ENCODE measurements at regions not wholly inside any gene's neighbourhood (a gene's known extent, or its start where the extent isn't known, plus 50 kb on each side); places are given as distances from the start of the nearest gene placed in this dataset.

GRCh38 chr15:98397419-98397818 is 250.9 kb upstream of the IGF1R start:
- Histone ChIP-seq H3K9me3 (no peaks in the 10 kb centered on the region), H3K4me3 (no peak overlapping the region), H3K36me3 (no peaks in the 10 kb centered on the region), H3K27me3 (peaks cover 28% of the 10 kb centered on the region), H3K4me1 (no peaks in the 10 kb centered on the region), H3K27ac (no peak overlapping the region)
- DNase-seq (ENCODE audit: low spot score in 2 of 2): no peak
- 60% methylated on average over 8 of the region's 8 CpGs for WGBS
- no peak for TF ChIP-seq EP300 (IDR thresholded peaks at IDR 0.05)
- TF ChIP-seq POLR2A (IDR thresholded peaks at IDR 0.05): no peak
- no peak for TF ChIP-seq CTCF (IDR thresholded peaks at IDR 0.05)
- no peak for TF ChIP-seq POLR2AphosphoS5 (IDR thresholded peaks at IDR 0.05)

- no peaks in the 10 kb centered on the region for H3K9me3 ChIP-seq
- TF ChIP-seq POLR2AphosphoS5 (IDR thresholded peaks at IDR 0.05) (no peak), EP300 (IDR thresholded peaks at IDR 0.05) (no peak), CTCF (IDR thresholded peaks at IDR 0.05) (no peak), POLR2A (IDR thresholded peaks at IDR 0.05) (no peak)
- peak in 1 of 2 donors; percentile 45 for DNase-seq (ENCODE audit: low spot score in 2 of 2)
- 87% methylated on average over 4 of the region's 4 CpGs for WGBS
- H3K36me3 ChIP-seq: no peaks in the 10 kb centered on the region
- H3K27ac ChIP-seq: no peak overlapping the region
- peaks cover 24% of the 10 kb centered on the region for H3K27me3 ChIP-seq
- H3K4me1 ChIP-seq: no peaks in the 10 kb centered on the region
- H3K4me3 ChIP-seq: no peak overlapping the region
Observed at GRCh38 chr15:98398056-98398455, 250.3 kb upstream of the IGF1R start.

DNA sequence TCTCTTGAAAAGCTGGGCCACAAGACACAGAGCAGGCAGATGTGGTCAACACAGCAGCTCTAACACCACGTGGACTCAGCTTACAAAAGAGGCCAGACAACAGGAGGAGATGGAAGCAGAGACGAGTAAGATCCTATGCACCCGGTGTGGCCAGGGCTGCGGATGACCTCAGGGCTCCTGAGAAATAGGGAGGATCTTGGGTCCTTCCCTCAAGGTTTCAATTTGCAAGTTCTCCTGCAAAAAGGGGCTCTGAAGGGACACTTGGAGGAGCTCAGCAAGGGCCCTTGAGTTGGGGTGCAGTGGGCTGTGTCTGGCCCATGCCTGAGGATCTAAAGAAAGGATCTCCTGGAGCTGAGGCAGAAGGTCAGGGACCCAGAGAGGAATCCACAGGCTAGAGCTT is 249.5 kb upstream of the IGF1R start:
- Histone ChIP-seq H3K36me3 (no peaks in the 10 kb centered on the region), H3K4me3 (no peak overlapping the region), H3K4me1 (no peaks in the 10 kb centered on the region), H3K27me3 (peaks cover 17% of the 10 kb centered on the region), H3K9me3 (no peaks in the 10 kb centered on the region), H3K27ac (no peak overlapping the region)
- DNase-seq (ENCODE audit: low spot score in 2 of 2): peak in 1 of 2 donors; percentile 65
- TF ChIP-seq POLR2A (IDR thresholded peaks at IDR 0.05): no peak
- no peak for TF ChIP-seq CTCF (IDR thresholded peaks at IDR 0.05)
- TF ChIP-seq POLR2AphosphoS5 (IDR thresholded peaks at IDR 0.05): no peak
- TF ChIP-seq EP300 (IDR thresholded peaks at IDR 0.05): no peak
- whole genome bisulfite sequencing: 95% methylated on average over 4 of the region's 4 CpGs

- Histone ChIP-seq H3K27me3 (peaks cover 12% of the 10 kb centered on the region), H3K36me3 (no peaks in the 10 kb centered on the region), H3K27ac (no peak overlapping the region), H3K9me3 (no peaks in the 10 kb centered on the region), H3K4me3 (no peak overlapping the region), H3K4me1 (no peaks in the 10 kb centered on the region)
- TF ChIP-seq POLR2AphosphoS5 (IDR thresholded peaks at IDR 0.05) (no peak), POLR2A (IDR thresholded peaks at IDR 0.05) (no peak), CTCF (IDR thresholded peaks at IDR 0.05) (no peak), EP300 (IDR thresholded peaks at IDR 0.05) (no peak)
- 88% methylated on average over 2 of the region's 2 CpGs for WGBS
- DNase-seq (ENCODE audit: low spot score in 2 of 2): peak in 1 of 2 donors; percentile 31
Observed at GRCh38 chr15:98400120-98400519, 248.2 kb upstream of the IGF1R start.

DNA sequence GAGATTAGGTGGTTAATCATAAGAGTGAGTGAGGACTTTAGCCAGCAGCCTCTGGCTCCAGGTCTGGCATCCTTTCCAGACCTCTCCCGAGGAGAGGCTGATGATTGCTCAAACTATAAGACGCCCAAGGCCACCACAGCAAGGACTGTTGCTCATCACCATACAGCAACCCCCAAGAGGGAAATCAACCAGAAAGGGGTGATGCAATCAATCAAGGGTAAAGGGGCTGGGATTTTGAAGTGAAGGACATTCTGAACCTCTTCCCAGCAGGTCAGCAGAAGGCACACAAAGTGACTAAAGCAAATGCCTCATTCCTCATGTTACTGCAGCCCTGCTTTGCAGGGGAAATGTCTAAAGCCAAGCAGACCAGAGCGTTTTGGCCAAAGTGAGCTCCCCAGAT is 247.3 kb upstream of the IGF1R start:
- WGBS: 46% methylated on average over 3 of the region's 3 CpGs
- no peak overlapping the region for H3K27ac ChIP-seq

More for the DNA sequence above, 247.3 kb upstream of the IGF1R start:
- no peaks in the 10 kb centered on the region for H3K9me3 ChIP-seq
- peak in 1 of 2 donors; percentile 69 for DNase-seq (ENCODE audit: low spot score in 2 of 2)
- H3K4me1 ChIP-seq: no peaks in the 10 kb centered on the region
- H3K27me3 ChIP-seq: peaks cover 12% of the 10 kb centered on the region
- no peak overlapping the region for H3K4me3 ChIP-seq
- H3K36me3 ChIP-seq: no peaks in the 10 kb centered on the region
- TF ChIP-seq POLR2AphosphoS5 (IDR thresholded peaks at IDR 0.05): no peak
- TF ChIP-seq EP300 (IDR thresholded peaks at IDR 0.05): no peak
- TF ChIP-seq CTCF (IDR thresholded peaks at IDR 0.05): no peak

All from suprapubic skin (tissue), 4 donors.